HG03066 (cell line): ENCODE measurements at regions not wholly inside any gene's neighbourhood (a gene's known extent, or its start where the extent isn't known, plus 50 kb on each side); places are given as distances from the start of the nearest gene placed in this dataset.

ENCODE experiments used
- ATAC-seq: cut with Tn5 transposase; IDR thresholded peaks from one replicate; pipeline ENCODE4 v1.9.1; 2021; ENCODE audit warnings: low read depth; ENCODE audit not compliant: unreplicated experiment

- no peak for ATAC-seq
Measured at GRCh38 chr5:62130107-62130506, 175.9 kb upstream of the KIF2A start.

DNA sequence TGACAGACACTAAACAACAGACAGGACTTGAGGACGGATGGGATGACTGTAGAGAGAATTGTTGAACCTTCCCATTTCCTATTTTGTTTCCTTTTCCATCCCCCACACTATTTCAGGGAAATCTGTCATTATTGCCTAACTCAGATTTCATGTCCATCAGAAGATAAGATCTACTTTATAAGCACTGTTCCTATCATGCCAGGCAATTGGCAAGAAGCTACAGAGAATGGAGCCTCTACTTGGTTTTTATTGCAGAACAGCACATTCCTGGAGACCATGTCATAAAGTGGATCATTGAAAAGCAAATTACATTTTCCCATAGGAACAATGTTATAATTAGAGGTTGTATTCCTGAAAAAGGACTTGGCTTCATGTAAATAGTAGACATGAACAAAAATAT is 173.7 kb upstream of the KIF2A start:
- no peak for ATAC-seq

DNA sequence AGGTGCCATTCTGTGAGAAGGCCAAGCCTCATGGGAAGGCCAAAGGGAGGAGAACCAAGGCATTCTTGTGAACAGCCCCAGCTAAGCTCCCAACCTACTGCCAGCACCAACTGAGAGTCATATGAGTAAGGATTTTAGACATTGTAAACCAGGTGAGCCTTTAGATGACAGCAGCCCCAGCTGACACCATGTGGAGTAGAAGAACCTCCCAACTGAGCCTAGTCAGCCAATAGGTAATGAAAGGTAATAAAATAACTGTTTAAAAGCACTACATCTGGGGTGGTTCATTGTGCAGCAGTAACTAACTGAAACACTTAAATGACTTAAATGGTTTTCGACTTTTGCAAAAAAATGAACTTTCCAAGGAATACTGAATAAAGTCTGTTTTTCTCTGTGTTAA is 172.6 kb upstream of the KIF2A start:
- ATAC-seq = no peak

DNA sequence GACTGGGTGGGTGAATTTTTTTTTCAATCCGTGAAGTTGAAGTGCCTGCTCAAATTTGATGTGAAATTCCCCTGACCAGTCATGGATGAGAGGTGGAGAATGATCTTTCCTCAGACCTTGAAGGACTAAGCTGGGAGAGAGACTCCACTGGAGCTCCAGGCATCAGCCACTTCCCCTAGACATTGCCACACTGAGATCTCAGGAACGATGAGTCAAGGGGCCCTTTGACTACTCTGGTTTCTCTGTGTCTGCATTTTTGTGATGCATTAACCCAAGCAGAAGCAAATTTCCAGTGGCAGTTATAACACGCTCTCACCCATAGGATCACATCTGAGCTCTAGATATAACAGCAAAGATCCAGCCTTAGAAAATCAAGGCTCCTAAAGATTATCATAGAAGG is 171.2 kb upstream of the KIF2A start:
- ATAC-seq = no peak

DNA sequence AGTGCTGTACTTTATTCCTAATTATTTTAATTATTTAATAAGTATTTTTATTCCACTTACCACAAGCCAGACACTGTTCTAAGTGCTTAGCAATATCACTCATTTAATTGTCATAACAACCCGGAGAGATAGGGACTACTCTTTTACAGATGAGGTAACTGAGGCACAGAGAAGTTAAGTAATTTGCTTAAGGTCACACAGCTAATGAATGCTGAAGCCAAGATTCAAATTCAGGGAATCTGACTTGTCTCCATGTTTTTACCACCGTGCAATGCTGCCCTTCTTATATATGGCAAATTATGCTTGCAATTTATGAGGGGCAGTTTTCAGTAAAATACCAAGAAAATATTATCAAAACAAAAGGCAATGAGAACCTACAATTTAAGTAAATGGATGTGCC is 168.4 kb upstream of the KIF2A start:
- ATAC-seq = no peak

DNA sequence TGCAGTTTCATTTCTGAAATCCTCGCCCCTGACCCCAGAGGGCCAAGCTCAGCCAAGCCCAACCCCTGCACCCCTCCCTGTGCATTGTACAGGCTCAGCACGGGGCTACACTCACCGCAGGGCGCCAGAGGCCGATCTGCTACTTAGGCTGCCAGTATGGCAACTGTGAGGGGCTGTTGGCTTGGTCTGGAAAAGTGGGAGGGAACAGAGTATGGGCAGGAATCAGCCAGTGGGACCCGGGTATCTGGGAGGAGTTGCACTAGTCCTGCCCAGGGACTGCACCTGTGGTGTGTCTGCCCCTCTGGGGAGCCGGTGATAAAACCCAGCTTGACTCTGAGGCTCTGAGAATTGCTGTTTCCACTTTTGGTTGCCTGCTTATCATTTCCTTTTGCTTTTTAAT is 167.4 kb upstream of the KIF2A start:
- ATAC-seq = no peak

GRCh38 chr5:62139741-62140140 is 166.3 kb upstream of the KIF2A start:
- no peak for ATAC-seq

GRCh38 chr5:62142351-62142750 is 163.7 kb upstream of the KIF2A start:
- no peak for ATAC-seq

GRCh38 chr5:62143268-62144229 is 162.5 kb upstream of the KIF2A start:
- no peak for ATAC-seq

GRCh38 chr5:62144401-62145022 is 161.5 kb upstream of the KIF2A start:
- no peak for ATAC-seq

DNA sequence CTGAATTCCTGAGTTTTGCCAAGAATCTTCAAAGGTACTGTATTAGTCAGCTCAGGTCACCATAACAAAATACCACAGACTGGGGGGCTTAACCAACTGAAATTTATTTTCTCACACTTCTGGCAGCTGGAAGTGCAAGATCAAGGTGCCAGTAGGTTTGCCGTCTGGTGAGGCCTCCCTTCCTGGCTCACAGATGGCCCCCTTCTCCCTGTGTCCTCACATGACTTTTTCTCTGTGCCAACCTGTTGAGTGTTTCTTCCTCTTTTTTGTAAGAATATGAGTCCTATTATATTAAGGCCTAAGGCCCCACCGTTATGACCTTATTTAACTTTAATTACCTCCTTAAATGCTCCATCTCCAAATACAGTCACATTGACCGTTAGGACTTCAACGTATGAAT is 156.1 kb upstream of the KIF2A start:
- no peak for ATAC-seq

DNA sequence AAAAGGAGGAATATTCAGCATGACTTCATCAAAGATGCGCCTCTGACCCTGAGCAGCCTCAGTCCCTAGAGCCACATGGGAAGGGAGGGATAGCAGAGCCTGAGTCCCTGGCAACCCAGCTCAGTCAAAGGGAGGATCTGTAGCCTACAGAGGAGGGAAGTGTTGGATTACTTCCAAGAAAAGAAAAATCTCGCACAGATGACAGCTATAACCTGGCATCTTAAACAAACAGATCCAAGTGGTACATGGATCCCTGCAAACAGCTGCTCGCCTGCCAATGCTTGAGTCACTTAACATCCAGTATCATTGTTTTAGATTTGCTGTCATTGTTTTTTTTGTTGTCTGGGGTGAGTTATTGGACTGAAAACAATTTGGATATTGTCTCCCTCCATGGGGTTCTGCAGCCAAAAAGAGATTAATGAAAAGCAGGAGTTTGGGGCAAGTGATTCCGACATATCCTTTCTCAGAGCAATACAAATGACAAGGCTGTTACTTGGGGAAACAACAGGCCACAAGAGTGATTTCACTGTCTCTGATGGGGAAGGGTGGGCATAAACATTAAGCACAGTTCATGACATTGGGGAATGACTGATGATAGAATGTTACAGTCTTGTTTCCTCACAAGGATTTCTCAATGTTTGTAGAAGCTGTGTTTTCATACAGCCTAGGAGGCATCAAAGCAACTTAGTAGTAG is 153.5 kb upstream of the KIF2A start:
- no peak for ATAC-seq

GRCh38 chr5:62154758-62155157 is 151.2 kb upstream of the KIF2A start:
- ATAC-seq = no peak

GRCh38 chr5:62155988-62156387 is 150.0 kb upstream of the KIF2A start:
- no peak for ATAC-seq

DNA sequence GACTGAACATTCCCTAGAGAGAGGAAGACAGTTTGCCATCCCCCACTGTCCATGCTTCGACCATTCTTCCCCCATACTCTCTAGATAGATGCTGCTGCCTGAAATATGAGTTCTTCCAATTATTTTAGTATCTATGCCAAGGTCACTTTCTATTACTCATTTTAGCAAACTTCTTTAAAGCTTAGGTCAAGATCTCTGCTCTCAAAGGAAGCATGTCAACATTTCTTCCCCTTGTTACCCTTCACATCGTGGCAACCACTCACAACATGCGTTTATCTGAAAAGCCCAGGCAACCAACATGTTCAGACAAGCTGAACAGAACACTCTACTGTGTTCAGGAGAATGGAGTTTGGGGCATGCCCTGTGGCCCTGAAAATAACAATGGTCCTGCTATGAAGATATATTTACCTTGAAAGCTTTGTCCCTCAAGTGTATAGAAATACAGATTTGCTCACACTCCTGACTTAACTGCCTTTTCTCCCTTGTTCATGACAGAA is 138.4 kb upstream of the KIF2A start:
- ATAC-seq = no peak

GRCh38 chr5:62168506-62169281 is 137.3 kb upstream of the KIF2A start:
- ATAC-seq = no peak

DNA sequence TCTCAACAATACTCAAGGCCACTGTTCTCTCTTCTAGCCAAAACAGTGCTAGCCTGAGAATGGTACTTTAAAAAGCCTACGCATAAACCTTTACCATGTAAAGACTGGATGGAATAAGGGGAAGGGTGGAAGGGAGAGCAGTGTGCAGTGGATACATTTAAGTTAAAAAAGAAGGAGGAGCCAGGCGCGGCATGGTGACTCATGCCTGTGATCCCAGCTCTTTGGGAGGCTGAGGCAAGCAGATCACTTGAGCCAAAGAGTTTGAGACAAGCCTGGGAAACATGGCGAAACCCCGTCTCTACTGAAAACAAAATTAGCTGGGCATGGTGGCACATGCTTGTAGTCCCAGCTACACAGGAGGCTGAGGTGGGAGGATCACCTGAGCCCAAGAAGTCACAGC is 127.7 kb upstream of the KIF2A start:
- no peak for ATAC-seq

- no peak for ATAC-seq
Measured at GRCh38 chr5:62182802-62183201, 123.2 kb upstream of the KIF2A start.

- ATAC-seq = no peak
Measured at GRCh38 chr5:62183727-62184126, 122.3 kb upstream of the KIF2A start.

DNA sequence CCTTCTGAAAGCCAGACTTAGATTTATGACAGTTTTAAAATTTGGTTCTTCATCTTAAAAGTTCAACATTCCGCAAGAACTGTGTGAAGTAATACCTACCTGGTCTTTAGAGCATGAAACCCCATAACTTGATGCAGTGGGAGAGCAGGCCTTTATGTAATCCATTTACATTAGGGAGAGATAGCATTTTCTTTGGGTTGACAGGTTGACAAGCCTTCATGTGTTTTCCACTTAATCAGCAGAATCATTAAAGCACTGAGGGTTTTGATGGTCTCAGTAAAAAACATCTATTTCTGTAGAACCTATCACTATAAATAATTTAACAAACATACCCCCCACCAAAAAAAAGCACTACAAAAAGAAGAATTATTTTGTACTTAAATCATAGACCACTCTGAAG is 121.6 kb upstream of the KIF2A start:
- no peak for ATAC-seq

GRCh38 chr5:62190173-62190572 is 115.8 kb upstream of the KIF2A start:
- no peak for ATAC-seq
